ENCODE measurements at regions not wholly inside any gene's neighbourhood (a gene's known extent, or its start where the extent isn't known, plus 50 kb on each side); places are given as distances from the start of the nearest gene placed in this dataset.
"Not testable (repeated sequence)": the region's sequence is repeated elsewhere in the genome, so short reads cannot be mapped to it uniquely, and the experiment has no call there.

DNA sequence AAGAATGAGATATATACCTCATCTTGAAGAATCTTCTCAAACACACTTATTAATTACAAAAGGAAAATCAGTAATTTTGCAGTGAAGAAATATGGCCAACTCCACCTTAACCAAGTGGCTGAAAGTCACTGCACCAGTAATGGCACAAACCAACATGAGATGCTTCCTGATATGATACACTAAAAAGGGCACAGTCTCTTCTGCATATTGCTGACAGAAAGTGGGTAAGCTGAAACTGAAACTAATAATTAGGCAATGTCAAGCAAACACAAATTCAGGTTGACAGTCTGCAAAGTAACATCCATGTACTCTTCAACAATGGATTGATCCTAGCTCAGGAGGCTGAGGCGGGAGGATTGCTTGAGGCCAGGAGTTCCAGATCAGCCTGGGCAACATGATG is 56.1 kb downstream of the ZNF22 start:
- H3K4me1 ChIP-seq (ENCODE audit: control insufficient read depth, insufficient read depth, low read length, poor library complexity, severe bottlenecking); H3K9me3 ChIP-seq (ENCODE audit: control insufficient read depth, low read length); H3K36me3 ChIP-seq (ENCODE audit: control insufficient read depth, insufficient read depth, low read length); H3K27ac ChIP-seq (ENCODE audit: low read depth, low read length, severe bottlenecking); H3K4me3 ChIP-seq (ENCODE audit: extremely low read depth, insufficient read depth, low read length, poor library complexity, severe bottlenecking): not testable (repeated sequence)
- 100% methylated on average over 1 of the region's 1 CpG for WGBS, 2 experiments (ENCODE audit: insufficient coverage in 2 of 2)

DNA sequence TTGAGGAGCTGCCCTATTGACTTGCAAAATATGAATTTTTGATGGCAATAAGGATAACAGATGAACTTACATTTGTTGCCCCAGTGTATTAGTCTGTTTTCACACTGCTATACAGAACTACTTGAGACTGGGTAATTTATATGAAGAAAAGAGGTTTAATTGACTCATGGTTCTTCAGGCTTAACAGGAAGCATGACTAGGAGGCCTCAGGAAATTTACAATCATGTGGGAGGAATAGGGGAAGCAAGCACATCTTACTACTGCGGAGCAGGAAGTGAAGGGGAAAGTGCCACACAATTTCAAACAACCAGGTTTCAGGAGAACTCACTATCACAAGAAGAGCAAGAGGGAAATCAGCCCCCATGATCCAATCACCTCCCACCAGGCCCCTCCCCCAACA is 57.9 kb downstream of the ZNF22 start:
- 80 to 83% methylated on average over 1 of the region's 1 CpG for WGBS, 2 experiments (ENCODE audit: insufficient coverage in 2 of 2)
- no peak overlapping the region for H3K27ac ChIP-seq (ENCODE audit: low read depth, low read length, severe bottlenecking)
- no peak overlapping the region for H3K4me3 ChIP-seq (ENCODE audit: extremely low read depth, insufficient read depth, low read length, poor library complexity, severe bottlenecking)
- H3K9me3 ChIP-seq (ENCODE audit: control insufficient read depth, low read length): no peaks in the 10 kb centered on the region
- H3K4me1 ChIP-seq (ENCODE audit: control insufficient read depth, insufficient read depth, low read length, poor library complexity, severe bottlenecking): no peaks in the 10 kb centered on the region
- no peaks in the 10 kb centered on the region for H3K36me3 ChIP-seq (ENCODE audit: control insufficient read depth, insufficient read depth, low read length)

DNA sequence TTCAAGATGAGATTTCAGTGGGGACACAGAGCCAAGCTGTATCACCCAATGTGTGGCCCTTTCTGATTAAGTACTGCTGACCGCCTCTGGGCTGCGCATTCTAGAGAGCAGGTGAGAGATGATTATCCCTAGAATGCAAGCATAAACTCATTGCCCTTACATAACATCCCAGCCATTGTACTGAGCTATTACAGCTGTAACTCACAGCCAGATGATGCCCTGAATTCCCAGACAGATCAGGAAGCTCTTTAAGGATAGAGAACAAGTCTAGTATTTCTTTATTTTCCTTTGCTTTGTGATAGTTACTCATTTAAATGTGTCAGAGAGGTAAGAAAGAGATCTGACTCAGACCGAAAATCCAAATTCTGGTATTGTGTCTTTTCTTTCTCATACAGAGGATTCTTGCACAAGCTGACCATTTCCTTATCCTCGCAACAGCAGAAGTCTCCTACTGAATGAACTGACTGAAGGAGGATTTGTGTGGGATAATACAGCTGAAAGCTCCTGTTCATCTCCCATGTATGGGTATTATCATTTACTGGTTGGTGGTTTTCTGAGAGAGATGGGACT is 58.4 kb downstream of the ZNF22 start:
- WGBS, 2 experiments (ENCODE audit: insufficient coverage in 2 of 2): 86% methylated on average over 1 of the region's 4 CpGs; no CpG with 5 or more reads in 1 of the 2 experiments
- Histone ChIP-seq H3K9me3 (ENCODE audit: control insufficient read depth, low read length) (no peaks in the 10 kb centered on the region), H3K27ac (ENCODE audit: low read depth, low read length, severe bottlenecking) (no peak overlapping the region)

DNA sequence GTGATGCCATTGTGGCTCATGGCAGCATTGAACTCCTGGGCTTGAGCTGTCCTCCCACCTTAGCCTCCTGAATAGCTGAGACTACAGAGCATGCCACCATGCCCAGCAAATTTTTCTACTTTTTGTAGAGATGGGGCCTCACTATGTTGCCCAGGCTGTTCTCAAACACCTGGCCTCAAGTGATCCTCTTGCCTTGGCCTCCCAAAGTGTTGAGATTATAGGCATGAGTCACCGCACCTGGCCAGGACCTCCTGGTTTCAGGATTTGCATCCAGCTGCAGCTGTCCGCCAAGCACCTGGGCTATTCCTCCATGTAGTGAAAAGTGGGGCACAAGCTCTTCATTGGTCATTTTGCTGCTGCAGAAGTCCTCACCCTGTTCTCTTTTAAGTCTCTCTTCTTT is 58.9 kb downstream of the ZNF22 start:
- 96 to 100% methylated on average over 2 of the region's 2 CpGs for WGBS, 2 experiments (ENCODE audit: insufficient coverage in 2 of 2)
- H3K9me3 ChIP-seq (ENCODE audit: control insufficient read depth, low read length): no peaks in the 10 kb centered on the region
- H3K4me3 ChIP-seq (ENCODE audit: extremely low read depth, insufficient read depth, low read length, poor library complexity, severe bottlenecking): no peak overlapping the region
- H3K36me3 ChIP-seq (ENCODE audit: control insufficient read depth, insufficient read depth, low read length): no peaks in the 10 kb centered on the region
- no peak overlapping the region for H3K27ac ChIP-seq (ENCODE audit: low read depth, low read length, severe bottlenecking)
- no peaks in the 10 kb centered on the region for H3K4me1 ChIP-seq (ENCODE audit: control insufficient read depth, insufficient read depth, low read length, poor library complexity, severe bottlenecking)

More for the DNA sequence above, 58.4 kb downstream of the ZNF22 start:
- Histone ChIP-seq H3K4me1 (ENCODE audit: control insufficient read depth, insufficient read depth, low read length, poor library complexity, severe bottlenecking) (no peaks in the 10 kb centered on the region), H3K36me3 (ENCODE audit: control insufficient read depth, insufficient read depth, low read length) (no peaks in the 10 kb centered on the region), H3K4me3 (ENCODE audit: extremely low read depth, insufficient read depth, low read length, poor library complexity, severe bottlenecking) (no peak overlapping the region)

DNA sequence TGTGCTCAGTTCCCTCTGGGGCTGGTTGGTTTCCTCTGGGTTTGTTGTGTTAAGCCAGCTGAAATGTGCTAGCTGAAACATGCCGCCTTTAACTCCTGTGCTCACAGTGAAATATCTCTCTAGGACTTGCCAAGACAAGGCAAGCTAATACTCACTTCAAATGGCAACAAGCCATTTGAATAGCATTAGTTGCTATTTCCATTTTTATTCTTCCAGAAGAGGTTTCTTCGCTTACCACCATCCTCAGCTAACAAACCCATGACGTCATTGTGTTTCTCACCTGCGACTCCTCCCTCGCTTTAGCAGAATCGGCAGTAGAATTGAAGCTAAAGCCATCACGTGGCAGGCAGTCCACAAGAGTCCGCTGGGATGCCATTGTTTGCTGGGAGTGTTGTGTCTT is 61.3 kb downstream of the ZNF22 start:
- 72% methylated on average over 4 to 6 of the region's 8 CpGs for WGBS, 2 experiments (ENCODE audit: insufficient coverage in 2 of 2)
- no peaks in the 10 kb centered on the region for H3K36me3 ChIP-seq (ENCODE audit: control insufficient read depth, insufficient read depth, low read length)
- H3K4me1 ChIP-seq (ENCODE audit: control insufficient read depth, insufficient read depth, low read length, poor library complexity, severe bottlenecking): no peaks in the 10 kb centered on the region

DNA sequence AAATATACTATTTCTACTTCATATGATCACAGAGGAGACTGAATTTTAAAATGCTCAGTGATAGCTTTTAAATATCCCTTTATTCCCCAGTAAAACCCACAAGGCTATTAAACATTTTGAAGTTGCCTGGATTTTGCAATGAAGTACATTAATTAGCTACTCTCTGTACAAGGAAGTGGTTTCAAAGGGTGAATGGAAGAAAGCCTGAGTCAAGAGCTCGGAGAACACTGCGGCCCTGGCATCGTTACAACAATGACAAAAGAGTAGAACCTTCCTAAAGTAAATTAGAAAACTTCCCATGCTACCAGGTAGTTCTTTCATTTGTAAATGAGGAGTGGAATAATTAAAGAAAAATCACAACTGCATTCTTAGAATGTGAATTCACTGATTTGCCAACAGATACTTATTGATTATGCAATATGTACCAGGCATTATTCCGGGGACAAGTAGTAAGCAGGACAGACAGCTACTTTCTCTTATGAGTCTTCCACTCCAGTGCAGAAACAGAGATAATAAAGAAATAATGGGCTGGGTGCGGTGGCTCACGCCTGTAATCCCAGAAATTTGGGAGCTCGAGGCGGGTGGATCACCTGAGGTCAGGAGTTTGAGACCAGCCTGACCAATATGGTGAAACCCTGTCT is 63.0 kb downstream of the ZNF22 start:
- 97% methylated on average over 4 of the region's 8 CpGs; no CpG with 5 or more reads in 1 of the 2 experiments for WGBS, 2 experiments (ENCODE audit: insufficient coverage in 2 of 2)
- no peaks in the 10 kb centered on the region for H3K9me3 ChIP-seq (ENCODE audit: control insufficient read depth, low read length)
- no peak overlapping the region for H3K27ac ChIP-seq (ENCODE audit: low read depth, low read length, severe bottlenecking)
- no peaks in the 10 kb centered on the region for H3K36me3 ChIP-seq (ENCODE audit: control insufficient read depth, insufficient read depth, low read length)
- H3K4me1 ChIP-seq (ENCODE audit: control insufficient read depth, insufficient read depth, low read length, poor library complexity, severe bottlenecking): no peaks in the 10 kb centered on the region
- no peak overlapping the region for H3K4me3 ChIP-seq (ENCODE audit: extremely low read depth, insufficient read depth, low read length, poor library complexity, severe bottlenecking)

More for the DNA sequence above, 61.3 kb downstream of the ZNF22 start:
- Histone ChIP-seq H3K9me3 (ENCODE audit: control insufficient read depth, low read length) (no peaks in the 10 kb centered on the region), H3K27ac (ENCODE audit: low read depth, low read length, severe bottlenecking) (no peak overlapping the region), H3K4me3 (ENCODE audit: extremely low read depth, insufficient read depth, low read length, poor library complexity, severe bottlenecking) (no peak overlapping the region)

DNA sequence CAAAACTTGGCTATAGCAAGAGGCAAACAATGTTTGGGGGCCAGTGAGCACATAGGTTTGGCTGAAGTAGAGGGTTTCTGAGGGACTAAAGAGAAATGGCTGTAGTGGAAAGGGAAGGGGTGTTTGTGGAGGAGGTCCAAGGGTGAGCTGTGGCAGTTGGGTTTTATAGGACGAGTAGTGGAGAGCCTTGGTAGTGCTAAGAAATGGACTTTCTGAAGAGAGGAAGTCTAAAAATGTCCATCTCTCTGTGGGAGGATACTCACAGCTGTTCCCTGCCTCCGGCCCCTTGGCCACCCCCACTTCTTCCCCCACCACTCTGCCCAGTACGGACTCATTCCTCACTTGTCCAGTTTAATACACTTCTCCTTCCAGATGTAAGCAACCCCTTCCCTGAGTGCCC is 64.3 kb downstream of the ZNF22 start:
- Histone ChIP-seq H3K4me1 (ENCODE audit: control insufficient read depth, insufficient read depth, low read length, poor library complexity, severe bottlenecking) (no peaks in the 10 kb centered on the region), H3K27ac (ENCODE audit: low read depth, low read length, severe bottlenecking) (no peak overlapping the region), H3K9me3 (ENCODE audit: control insufficient read depth, low read length) (no peaks in the 10 kb centered on the region), H3K36me3 (ENCODE audit: control insufficient read depth, insufficient read depth, low read length) (no peaks in the 10 kb centered on the region), H3K4me3 (ENCODE audit: extremely low read depth, insufficient read depth, low read length, poor library complexity, severe bottlenecking) (no peak overlapping the region)
- WGBS, 2 experiments (ENCODE audit: insufficient coverage in 2 of 2): 33 to 84% methylated on average over 1 to 3 of the region's 3 CpGs

DNA sequence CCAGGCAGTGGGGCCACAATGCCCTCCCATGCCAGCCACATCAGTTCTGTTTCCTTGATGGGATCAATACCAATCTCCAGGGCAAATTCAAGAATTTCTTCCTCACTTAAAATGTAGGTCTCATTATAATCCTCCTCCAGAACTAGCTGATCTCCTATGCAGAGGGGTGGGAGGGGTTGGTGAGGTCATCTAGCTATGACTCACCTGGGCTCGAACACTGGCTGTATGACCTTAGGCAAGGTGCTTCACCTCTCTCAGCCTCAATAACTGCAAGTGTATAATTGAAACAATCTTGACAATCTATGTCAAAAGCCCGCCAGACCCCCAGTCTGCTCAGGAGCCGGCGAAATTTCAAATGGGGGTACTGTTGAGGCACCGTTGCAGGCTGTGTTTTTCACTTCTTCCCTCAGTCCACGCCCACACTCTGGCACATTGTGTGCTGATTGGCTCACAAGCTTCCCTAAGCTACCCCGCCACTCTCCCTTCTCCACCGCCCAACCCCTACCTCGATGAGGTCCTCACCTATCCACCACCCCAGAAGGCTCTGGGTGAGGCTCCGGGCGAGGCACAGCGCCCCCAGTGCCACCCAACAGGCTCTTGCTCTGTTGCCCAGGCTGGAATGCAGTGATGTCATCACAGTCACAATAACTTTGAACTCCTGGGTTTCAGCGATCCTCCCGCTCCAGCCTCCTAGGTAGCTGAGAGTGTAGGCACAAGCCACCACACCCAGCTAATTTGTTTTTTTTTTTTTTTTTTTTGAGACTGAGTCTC is 70.5 kb downstream of the ZNF22 start:
- no peak overlapping the region for H3K27ac ChIP-seq (ENCODE audit: low read depth, low read length, severe bottlenecking)
- no peaks in the 10 kb centered on the region for H3K36me3 ChIP-seq (ENCODE audit: control insufficient read depth, insufficient read depth, low read length)
- H3K4me1 ChIP-seq (ENCODE audit: control insufficient read depth, insufficient read depth, low read length, poor library complexity, severe bottlenecking): no peaks in the 10 kb centered on the region
- H3K4me3 ChIP-seq (ENCODE audit: extremely low read depth, insufficient read depth, low read length, poor library complexity, severe bottlenecking): no peak overlapping the region
- WGBS, 2 experiments (ENCODE audit: insufficient coverage in 2 of 2): 90 to 97% methylated on average over 8 to 10 of the region's 14 CpGs
- H3K9me3 ChIP-seq (ENCODE audit: control insufficient read depth, low read length): no peaks in the 10 kb centered on the region

DNA sequence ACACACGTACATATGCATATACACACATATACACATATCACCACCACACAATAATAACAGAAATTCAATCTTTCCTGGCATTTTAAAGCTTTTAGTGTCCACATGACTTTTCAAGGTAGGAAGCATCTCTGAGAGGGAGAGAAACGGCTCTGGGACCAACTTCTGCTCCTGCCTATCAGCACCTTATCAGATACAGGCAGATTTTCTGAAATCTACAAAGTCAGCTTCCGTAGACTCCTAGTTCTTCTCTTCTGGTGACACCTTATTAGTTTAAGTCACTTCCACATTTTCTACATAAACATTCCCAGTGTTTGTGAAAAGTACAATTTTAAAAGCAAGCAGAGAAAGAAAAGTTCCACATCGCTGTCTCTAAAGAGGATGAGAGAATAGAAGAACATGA is 74.5 kb downstream of the ZNF22 start:
- H3K36me3 ChIP-seq (ENCODE audit: control insufficient read depth, insufficient read depth, low read length): no peaks in the 10 kb centered on the region
- no peak overlapping the region for H3K27ac ChIP-seq (ENCODE audit: low read depth, low read length, severe bottlenecking)
- WGBS, 2 experiments (ENCODE audit: insufficient coverage in 2 of 2): 92 to 100% methylated on average over 3 of the region's 4 CpGs
- H3K4me3 ChIP-seq (ENCODE audit: extremely low read depth, insufficient read depth, low read length, poor library complexity, severe bottlenecking): no peak overlapping the region
- no peaks in the 10 kb centered on the region for H3K4me1 ChIP-seq (ENCODE audit: control insufficient read depth, insufficient read depth, low read length, poor library complexity, severe bottlenecking)
- H3K9me3 ChIP-seq (ENCODE audit: control insufficient read depth, low read length): no peaks in the 10 kb centered on the region

DNA sequence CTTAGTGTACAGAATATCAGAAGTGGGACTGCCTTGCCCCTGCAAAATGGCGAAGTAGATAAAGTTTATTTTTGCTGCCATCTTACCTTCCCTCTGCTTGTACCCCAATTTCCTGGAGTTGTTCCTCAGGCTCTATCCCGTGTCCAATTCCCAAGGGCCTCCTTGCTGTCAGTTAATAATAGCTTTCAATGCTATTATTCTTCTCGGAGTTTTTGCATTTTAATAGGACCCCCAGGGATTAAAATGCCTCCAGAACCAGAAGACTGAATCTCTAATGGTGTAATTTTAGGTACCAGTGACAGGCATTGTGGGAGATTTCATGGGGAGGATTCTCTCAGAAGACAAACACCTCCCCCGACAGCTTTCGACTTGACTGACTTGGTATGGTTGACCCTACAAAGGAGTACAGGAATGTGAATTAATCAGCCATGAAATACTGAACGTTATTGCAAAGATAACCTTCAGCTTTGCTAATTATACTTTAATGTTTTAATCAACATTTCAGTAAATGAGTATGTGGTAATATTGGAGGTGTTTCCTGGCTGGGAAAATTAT is 75.2 kb downstream of the ZNF22 start:
- WGBS, 2 experiments (ENCODE audit: insufficient coverage in 2 of 2): 83 to 100% methylated on average over 1 to 2 of the region's 6 CpGs
- Histone ChIP-seq H3K4me1 (ENCODE audit: control insufficient read depth, insufficient read depth, low read length, poor library complexity, severe bottlenecking) (no peaks in the 10 kb centered on the region), H3K36me3 (ENCODE audit: control insufficient read depth, insufficient read depth, low read length) (no peaks in the 10 kb centered on the region), H3K9me3 (ENCODE audit: control insufficient read depth, low read length) (no peaks in the 10 kb centered on the region), H3K4me3 (ENCODE audit: extremely low read depth, insufficient read depth, low read length, poor library complexity, severe bottlenecking) (no peak overlapping the region), H3K27ac (ENCODE audit: low read depth, low read length, severe bottlenecking) (no peak overlapping the region)

All from mesodermal cell (in vitro differentiated cells).